ENCODE measurements at regions not wholly inside any gene's neighbourhood (a gene's known extent, or its start where the extent isn't known, plus 50 kb on each side); places are given as distances from the start of the nearest gene placed in this dataset.

GRCh38 chr1:218582646-218583045 lies 237.5 kb downstream of the TGFB2 start:
- DNase-seq (ENCODE audit: low spot score), result no peak

GRCh38 chr1:218584418-218585155 lies 239.5 kb downstream of the TGFB2 start:
- DNase-seq (ENCODE audit: low spot score), result no peak

- DNase-seq (ENCODE audit: low spot score), result no peak
Measured at GRCh38 chr1:218585511-218586184, 240.5 kb downstream of the TGFB2 start.

- no peak for DNase-seq (ENCODE audit: low spot score)
Measured at GRCh38 chr1:218587900-218588299, 242.8 kb downstream of the TGFB2 start.

GRCh38 chr1:218588540-218589172 lies 243.5 kb downstream of the TGFB2 start:
- no peak for DNase-seq (ENCODE audit: low spot score)

- no peak for DNase-seq (ENCODE audit: low spot score)
Measured at GRCh38 chr1:218589487-218589886, 244.4 kb downstream of the TGFB2 start.

- DNase-seq (ENCODE audit: low spot score), result no peak
Measured at GRCh38 chr1:218591966-218592365, 246.8 kb downstream of the TGFB2 start.

GRCh38 chr1:218592688-218593087 lies 247.6 kb downstream of the TGFB2 start:
- DNase-seq (ENCODE audit: low spot score), result no peak

- DNase-seq (ENCODE audit: low spot score), result no peak
Measured at GRCh38 chr1:218600968-218601367, 255.8 kb downstream of the TGFB2 start.

- DNase-seq (ENCODE audit: low spot score), result no peak
Measured at GRCh38 chr1:218604217-218604616, 259.1 kb downstream of the TGFB2 start.

- DNase-seq (ENCODE audit: low spot score), result no peak
Measured at GRCh38 chr1:218611916-218612585, 266.9 kb downstream of the TGFB2 start.

GRCh38 chr1:218613105-218613504 lies 268.0 kb downstream of the TGFB2 start:
- DNase-seq (ENCODE audit: low spot score), result no peak

GRCh38 chr1:218614031-218614430 lies 268.9 kb downstream of the TGFB2 start:
- no peak for DNase-seq (ENCODE audit: low spot score)

GRCh38 chr1:218616681-218617080 lies 271.5 kb downstream of the TGFB2 start:
- DNase-seq (ENCODE audit: low spot score), result no peak

- DNase-seq (ENCODE audit: low spot score), result no peak
Measured at GRCh38 chr1:218617986-218618385, 272.9 kb downstream of the TGFB2 start.

GRCh38 chr1:218620956-218621355 lies 275.8 kb downstream of the TGFB2 start:
- DNase-seq (ENCODE audit: low spot score), result no peak

- no peak for DNase-seq (ENCODE audit: low spot score)
Measured at GRCh38 chr1:218624052-218624451, 278.9 kb downstream of the TGFB2 start.

- no peak for DNase-seq (ENCODE audit: low spot score)
Measured at GRCh38 chr1:218625393-218625792, 280.3 kb downstream of the TGFB2 start.

- no peak for DNase-seq (ENCODE audit: low spot score)
Measured at GRCh38 chr1:218633238-218633988, 288.3 kb downstream of the TGFB2 start.

- no peak for DNase-seq (ENCODE audit: low spot score)
Measured at GRCh38 chr1:218634212-218634611, 289.1 kb downstream of the TGFB2 start.

GRCh38 chr1:218636548-218636947 lies 291.4 kb downstream of the TGFB2 start:
- no peak for DNase-seq (ENCODE audit: low spot score)

GRCh38 chr1:218640173-218640572 lies 295.0 kb downstream of the TGFB2 start:
- no peak for DNase-seq (ENCODE audit: low spot score)
